ENCODE measurements at regions not wholly inside any gene's neighbourhood (a gene's known extent, or its start where the extent isn't known, plus 50 kb on each side); places are given as distances from the start of the nearest gene placed in this dataset.

GRCh38 chr3:145183261-145183660 lies 977.7 kb downstream of the PLOD2 start:
- Histone ChIP-seq H2BK20ac (ENCODE audit: low read depth, low read length, poor library complexity, severe bottlenecking) (no peak overlapping the region), H3K18ac (ENCODE audit: insufficient read length, low read depth, low read length) (no peak overlapping the region), H4K20me1 (ENCODE audit: control insufficient read depth, insufficient read depth, insufficient read length) (no peaks in the 10 kb centered on the region)

More at GRCh38 chr3:145183261-145183660, 977.7 kb downstream of the PLOD2 start:
- Histone ChIP-seq H3K4ac (ENCODE audit: low read depth, low read length) (no peak overlapping the region), H3T11ph (ENCODE audit: low read length) (no peak overlapping the region), H3K4me1 (ENCODE audit: insufficient read depth, low read length) (peaks cover 4% of the 10 kb centered on the region), H4K8ac (replicated peaks; ENCODE audit: insufficient read length, low read depth, low read length) (no peak overlapping the region), H3K56ac (ENCODE audit: insufficient read length, low read depth, low read length) (no peak overlapping the region), H3K79me2 (ENCODE audit: insufficient read depth, low read length) (no peaks in the 10 kb centered on the region), H3K27ac (ENCODE audit: insufficient read length, low read depth, low read length) (no peak overlapping the region), H4K5ac (ENCODE audit: insufficient read length, low read depth, low read length) (no peak overlapping the region), H3K9ac (ENCODE audit: extremely low read depth, insufficient read length, low read length) (no peak overlapping the region), H4K91ac (ENCODE audit: insufficient read length, low read depth, low read length) (no peak overlapping the region), H3K9me3 (ENCODE audit: control insufficient read depth, low read depth, low read length) (no peaks in the 10 kb centered on the region), H2BK15ac (ENCODE audit: low read depth, low read length) (no peak overlapping the region), H3K4me2 (ENCODE audit: insufficient read depth, insufficient read length, low read length) (no peak overlapping the region), H3K23ac (ENCODE audit: insufficient read length, low read depth, low read length) (no peak overlapping the region), H3K27me3 (ENCODE audit: insufficient read depth, low read length) (no peaks in the 10 kb centered on the region), H2BK12ac (ENCODE audit: insufficient read length, low read depth, low read length) (no peak overlapping the region), H3K79me1 (ENCODE audit: insufficient read depth, low read depth, low read length, poor library complexity, severe bottlenecking) (no peaks in the 10 kb centered on the region), H2AFZ (ENCODE audit: low read length) (no peak overlapping the region), H2BK5ac (ENCODE audit: insufficient read length, low read length) (no peak overlapping the region), H3K14ac (ENCODE audit: insufficient read depth, low read length) (no peak overlapping the region), H2BK120ac (ENCODE audit: low read depth, low read length, poor library complexity, severe bottlenecking) (no peak overlapping the region), H2AK5ac (ENCODE audit: insufficient read length, low read length) (no peak overlapping the region), H3K23me2 (ENCODE audit: insufficient read length, low read depth, low read length, poor library complexity, severe bottlenecking) (no peaks in the 10 kb centered on the region)
- no peak for DNase-seq
- no peak for TF ChIP-seq CTCF (conservative IDR thresholded peaks at IDR 0.05)
- Mint-ChIP-seq H3K27ac (no peak overlapping the region), H3K4me1 (peaks cover 20 to 21% of the 10 kb centered on the region in 2 experiments), H3K36me3 (ENCODE audit: insufficient read depth in 1 of 3, low read depth in 3 of 3) (no peaks in the 10 kb centered on the region), H3K27me3 (ENCODE audit: low read depth) (no peaks in the 10 kb centered on the region), H3K4me3 (no peak overlapping the region), H3K9me3 (no peaks in the 10 kb centered on the region)
- no CpG with 5 or more reads among the region's 3 CpGs for WGBS (ENCODE audit: extremely low coverage, insufficient read length, low lambda C conversion rate)

All from H9 (cell line).